ENCODE measurements at regions not wholly inside any gene's neighbourhood (a gene's known extent, or its start where the extent isn't known, plus 50 kb on each side); places are given as distances from the start of the nearest gene placed in this dataset.

GRCh38 chr2:62412347-62412742 is 93.7 kb downstream of the TMEM17 start:
- Histone ChIP-seq H3K36me3 (ENCODE audit: insufficient read depth, low read length) (no peaks in the 10 kb centered on the region; the same call in 1 of the 2 replicates), H3K4me2 (ENCODE audit: low read length) (no peak overlapping the region), H3K9me2 (ENCODE audit: low read depth, low read length) (no peaks in the 10 kb centered on the region), H3K27me3 (ENCODE audit: insufficient read depth, low read length) (no peaks in the 10 kb centered on the region), H4K20me1 (ENCODE audit: insufficient read depth, low read length) (no peaks in the 10 kb centered on the region), H3K79me2 (ENCODE audit: insufficient read depth, low read length) (no peaks in the 10 kb centered on the region), H3K4me3 (ENCODE audit: low read depth, low read length, poor library complexity, severe bottlenecking) (no peak overlapping the region), H3K9me3 (ENCODE audit: low read length) (no peaks in the 10 kb centered on the region), H3F3A (ENCODE audit: insufficient read depth, low read length) (no peaks in the 10 kb centered on the region), H3K4me1 (ENCODE audit: insufficient read depth, low read length, severe bottlenecking) (peaks cover 39% of the 10 kb centered on the region), H3K9ac (ENCODE audit: low read length) (no peak overlapping the region), H3K27ac (ENCODE audit: low read depth, low read length, poor library complexity, severe bottlenecking) (no peak overlapping the region), H2AFZ (ENCODE audit: low read length) (no peak overlapping the region)
- no peak for TF ChIP-seq EZH2 (IDR thresholded peaks at IDR 0.05; ENCODE audit: borderline replicate concordance, low read length)
- TF ChIP-seq, protein P1, sequence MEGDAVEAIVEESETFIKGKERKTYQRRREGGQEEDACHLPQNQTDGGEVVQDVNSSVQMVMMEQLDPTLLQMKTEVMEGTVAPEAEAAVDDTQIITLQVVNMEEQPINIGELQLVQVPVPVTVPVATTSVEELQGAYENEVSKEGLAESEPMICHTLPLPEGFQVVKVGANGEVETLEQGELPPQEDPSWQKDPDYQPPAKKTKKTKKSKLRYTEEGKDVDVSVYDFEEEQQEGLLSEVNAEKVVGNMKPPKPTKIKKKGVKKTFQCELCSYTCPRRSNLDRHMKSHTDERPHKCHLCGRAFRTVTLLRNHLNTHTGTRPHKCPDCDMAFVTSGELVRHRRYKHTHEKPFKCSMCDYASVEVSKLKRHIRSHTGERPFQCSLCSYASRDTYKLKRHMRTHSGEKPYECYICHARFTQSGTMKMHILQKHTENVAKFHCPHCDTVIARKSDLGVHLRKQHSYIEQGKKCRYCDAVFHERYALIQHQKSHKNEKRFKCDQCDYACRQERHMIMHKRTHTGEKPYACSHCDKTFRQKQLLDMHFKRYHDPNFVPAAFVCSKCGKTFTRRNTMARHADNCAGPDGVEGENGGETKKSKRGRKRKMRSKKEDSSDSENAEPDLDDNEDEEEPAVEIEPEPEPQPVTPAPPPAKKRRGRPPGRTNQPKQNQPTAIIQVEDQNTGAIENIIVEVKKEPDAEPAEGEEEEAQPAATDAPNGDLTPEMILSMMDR (IDR thresholded peaks at IDR 0.05; ENCODE audit: low read length) = no peak

DNA sequence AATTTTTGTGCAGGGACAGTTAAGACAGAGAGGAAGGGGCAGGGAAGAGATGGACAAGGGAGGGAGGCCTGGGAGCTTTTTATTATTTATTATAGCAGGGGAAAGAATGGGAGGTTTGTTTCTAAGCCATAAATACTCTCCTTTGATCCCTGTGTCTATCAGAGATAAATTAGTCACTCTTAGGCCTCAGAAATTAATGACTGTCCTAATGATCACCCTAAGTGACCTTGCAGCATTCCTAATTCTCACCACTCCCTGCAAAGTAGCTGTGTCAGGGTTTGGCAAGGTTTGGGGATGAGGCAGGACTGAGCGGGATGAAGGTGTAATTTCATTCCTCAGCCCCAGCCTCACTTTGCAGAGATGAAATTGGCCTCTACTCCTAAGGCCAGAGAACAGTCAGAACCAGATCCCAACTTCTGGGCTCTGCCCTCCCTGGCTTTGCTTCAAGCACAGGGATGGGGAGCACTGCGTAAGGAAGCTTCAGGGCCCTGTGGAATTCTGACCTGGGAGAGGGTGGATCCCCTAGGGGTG is 95.0 kb downstream of the TMEM17 start:
- H3K9ac ChIP-seq (ENCODE audit: low read length) = no peak overlapping the region
- H3K27ac ChIP-seq (ENCODE audit: low read depth, low read length, poor library complexity, severe bottlenecking) = peak overlapping the region; percentile 49
- no peak for TF ChIP-seq EZH2 (IDR thresholded peaks at IDR 0.05; ENCODE audit: borderline replicate concordance, low read length)
- TF ChIP-seq, protein P1 (IDR thresholded peaks at IDR 0.05; ENCODE audit: low read length) = no peak
- H3K27me3 ChIP-seq (ENCODE audit: insufficient read depth, low read length) = no peaks in the 10 kb centered on the region
- H3K9me3 ChIP-seq (ENCODE audit: low read length) = no peaks in the 10 kb centered on the region
- no peak overlapping the region for H3K4me3 ChIP-seq (ENCODE audit: low read depth, low read length, poor library complexity, severe bottlenecking)
- no peak overlapping the region for H2AFZ ChIP-seq (ENCODE audit: low read length)
- no peaks in the 10 kb centered on the region for H3F3A ChIP-seq (ENCODE audit: insufficient read depth, low read length)
- peaks cover 39% of the 10 kb centered on the region for H3K4me1 ChIP-seq (ENCODE audit: insufficient read depth, low read length, severe bottlenecking)
- no peaks in the 10 kb centered on the region for H4K20me1 ChIP-seq (ENCODE audit: insufficient read depth, low read length)
- H3K9me2 ChIP-seq (ENCODE audit: low read depth, low read length) = no peaks in the 10 kb centered on the region
- no peaks in the 10 kb centered on the region for H3K79me2 ChIP-seq (ENCODE audit: insufficient read depth, low read length)
- H3K36me3 ChIP-seq (ENCODE audit: insufficient read depth, low read length) = no peaks in the 10 kb centered on the region
- no peak overlapping the region for H3K4me2 ChIP-seq (ENCODE audit: low read length)

GRCh38 chr2:62410015-62410453 is 96.0 kb downstream of the TMEM17 start:
- no peaks in the 10 kb centered on the region for H3K9me2 ChIP-seq (ENCODE audit: low read depth, low read length)
- no peaks in the 10 kb centered on the region for H3K9me3 ChIP-seq (ENCODE audit: low read length)
- no peaks in the 10 kb centered on the region for H3F3A ChIP-seq (ENCODE audit: insufficient read depth, low read length)
- peaks cover 36% of the 10 kb centered on the region for H3K4me1 ChIP-seq (ENCODE audit: insufficient read depth, low read length, severe bottlenecking)
- no peak for TF ChIP-seq EZH2 (IDR thresholded peaks at IDR 0.05; ENCODE audit: borderline replicate concordance, low read length)
- TF ChIP-seq, protein P1 (IDR thresholded peaks at IDR 0.05; ENCODE audit: low read length) = peak; percentile 72
- H3K4me2 ChIP-seq (ENCODE audit: low read length) = no peak overlapping the region
- H3K27ac ChIP-seq (ENCODE audit: low read depth, low read length, poor library complexity, severe bottlenecking) = no peak overlapping the region
- H2AFZ ChIP-seq (ENCODE audit: low read length) = no peak overlapping the region
- H3K36me3 ChIP-seq (ENCODE audit: insufficient read depth, low read length) = no peaks in the 10 kb centered on the region
- H3K4me3 ChIP-seq (ENCODE audit: low read depth, low read length, poor library complexity, severe bottlenecking) = no peak overlapping the region
- H4K20me1 ChIP-seq (ENCODE audit: insufficient read depth, low read length) = no peaks in the 10 kb centered on the region
- no peak overlapping the region for H3K9ac ChIP-seq (ENCODE audit: low read length)
- H3K79me2 ChIP-seq (ENCODE audit: insufficient read depth, low read length) = no peaks in the 10 kb centered on the region
- no peaks in the 10 kb centered on the region for H3K27me3 ChIP-seq (ENCODE audit: insufficient read depth, low read length)

All from OCI-LY1 (cell line).